A549 (cell line): ENCODE measurements at regions not wholly inside any gene's neighbourhood (a gene's known extent, or its start where the extent isn't known, plus 50 kb on each side); places are given as distances from the start of the nearest gene placed in this dataset.

Experiments used
- CBX8 ChIP-seq: fragments of 200-600 bp; sonication (generic); IDR thresholded peaks from 2 replicates; pipeline ENCODE4 v1.6.1; 2016
- CHD2 ChIP-seq: fragments of 150-350 bp; IDR thresholded peaks from 2 replicates; pipeline ENCODE4 v1.6.1; 2014; ENCODE audit warnings: low read length; ENCODE audit not compliant: partially characterized antibody
- EP300 ChIP-seq, 2 experiments: fragments of >200 bp; sonication (Bioruptor Twin); formaldehyde crosslinking; IDR thresholded peaks; 2 replicates in 1 of 2; 3 replicates in 1 of 2; pipeline ENCODE4 v1.6.1; 2016 to 2017
- MAFK ChIP-seq: fragments of 450-650 bp; IDR thresholded peaks from 2 replicates; pipeline ENCODE4 v1.6.1; 2014; ENCODE audit not compliant: partially characterized antibody
- NFE2L2 ChIP-seq: fragments of 150-350 bp; conservative IDR thresholded peaks from 2 replicates; pipeline ENCODE4 v1.6.1; 2014; ENCODE audit warnings: low read length
- PHF8 ChIP-seq: fragments of 200-600 bp; sonication (generic); IDR thresholded peaks from 2 replicates; pipeline ENCODE4 v1.6.1; 2016; ENCODE audit warnings: low read depth, mild to moderate bottlenecking, antibody characterized with exemption, moderate library complexity, borderline replicate concordance
- POLR2A ChIP-seq: IDR thresholded peaks from 2 replicates; pipeline ENCODE4 v1.6.1; 2012; ENCODE audit warnings: mild to moderate bottlenecking, low read length
- TF ChIP-seq, protein P1 (sequence below): fragments of >200 bp; sonication (Bioruptor Twin); formaldehyde crosslinking; IDR thresholded peaks from 3 replicates; pipeline ENCODE4 v1.5.1; 2016
- TF ChIP-seq, protein P2 (sequence below): fragments of 450-650 bp; IDR thresholded peaks from 2 replicates; pipeline ENCODE4 v1.6.1; 2014; ENCODE audit warnings: antibody characterized with exemption
- TF ChIP-seq, protein P3 (sequence below): IDR thresholded peaks from 2 replicates; pipeline ENCODE4 v1.6.1; 2012
- TF ChIP-seq, protein P4 (sequence below): fragments of >200 bp; sonication (Bioruptor Twin); formaldehyde crosslinking; IDR thresholded peaks from 3 replicates; pipeline ENCODE4 v1.6.1; 2016

DNA sequence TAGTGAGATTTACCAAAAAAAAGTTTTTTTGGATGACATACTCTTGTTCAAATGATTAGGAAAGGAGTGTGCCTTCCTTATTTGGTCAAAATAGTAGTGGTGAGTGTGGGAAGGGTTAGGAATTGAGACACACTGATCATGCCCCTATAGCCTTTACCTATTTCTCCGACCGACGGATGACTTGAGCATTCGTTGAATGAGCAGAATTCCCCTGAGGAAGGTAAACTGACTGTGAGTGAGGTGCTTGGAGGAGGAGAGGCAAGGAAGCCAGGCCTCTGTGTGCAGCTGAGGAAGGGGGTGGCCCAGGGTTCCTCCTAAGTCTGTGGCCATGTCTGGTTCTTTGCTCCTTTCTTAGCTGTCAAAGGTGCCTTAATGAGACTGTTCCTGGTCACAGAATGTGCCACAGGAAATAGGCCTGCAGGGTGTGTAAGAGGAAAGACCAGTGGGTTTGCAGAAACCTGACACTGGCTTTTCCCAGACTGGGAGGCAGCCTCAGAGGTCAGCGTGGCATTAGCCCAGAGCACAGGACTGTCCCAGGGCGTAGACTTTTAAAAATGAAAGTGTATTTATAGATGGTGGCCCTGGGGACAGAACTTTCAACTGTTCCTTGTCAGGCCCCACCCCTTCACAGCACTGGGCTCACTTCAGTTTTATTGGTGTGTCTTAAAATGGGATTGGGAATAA is 307.7 kb upstream of the C2CD4B start:
- TF ChIP-seq EP300 (IDR thresholded peaks at IDR 0.05) (no peak), MAFK (no peak), POLR2A (no peak), NFE2L2 (no peak), CBX8 (no peak), CHD2 (no peak), PHF8 (no peak)
- TF ChIP-seq, protein P1, sequence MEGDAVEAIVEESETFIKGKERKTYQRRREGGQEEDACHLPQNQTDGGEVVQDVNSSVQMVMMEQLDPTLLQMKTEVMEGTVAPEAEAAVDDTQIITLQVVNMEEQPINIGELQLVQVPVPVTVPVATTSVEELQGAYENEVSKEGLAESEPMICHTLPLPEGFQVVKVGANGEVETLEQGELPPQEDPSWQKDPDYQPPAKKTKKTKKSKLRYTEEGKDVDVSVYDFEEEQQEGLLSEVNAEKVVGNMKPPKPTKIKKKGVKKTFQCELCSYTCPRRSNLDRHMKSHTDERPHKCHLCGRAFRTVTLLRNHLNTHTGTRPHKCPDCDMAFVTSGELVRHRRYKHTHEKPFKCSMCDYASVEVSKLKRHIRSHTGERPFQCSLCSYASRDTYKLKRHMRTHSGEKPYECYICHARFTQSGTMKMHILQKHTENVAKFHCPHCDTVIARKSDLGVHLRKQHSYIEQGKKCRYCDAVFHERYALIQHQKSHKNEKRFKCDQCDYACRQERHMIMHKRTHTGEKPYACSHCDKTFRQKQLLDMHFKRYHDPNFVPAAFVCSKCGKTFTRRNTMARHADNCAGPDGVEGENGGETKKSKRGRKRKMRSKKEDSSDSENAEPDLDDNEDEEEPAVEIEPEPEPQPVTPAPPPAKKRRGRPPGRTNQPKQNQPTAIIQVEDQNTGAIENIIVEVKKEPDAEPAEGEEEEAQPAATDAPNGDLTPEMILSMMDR, result no peak
- TF ChIP-seq, protein P2, sequence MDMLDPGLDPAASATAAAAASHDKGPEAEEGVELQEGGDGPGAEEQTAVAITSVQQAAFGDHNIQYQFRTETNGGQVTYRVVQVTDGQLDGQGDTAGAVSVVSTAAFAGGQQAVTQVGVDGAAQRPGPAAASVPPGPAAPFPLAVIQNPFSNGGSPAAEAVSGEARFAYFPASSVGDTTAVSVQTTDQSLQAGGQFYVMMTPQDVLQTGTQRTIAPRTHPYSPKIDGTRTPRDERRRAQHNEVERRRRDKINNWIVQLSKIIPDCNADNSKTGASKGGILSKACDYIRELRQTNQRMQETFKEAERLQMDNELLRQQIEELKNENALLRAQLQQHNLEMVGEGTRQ, result no peak
- TF ChIP-seq, protein P3, sequence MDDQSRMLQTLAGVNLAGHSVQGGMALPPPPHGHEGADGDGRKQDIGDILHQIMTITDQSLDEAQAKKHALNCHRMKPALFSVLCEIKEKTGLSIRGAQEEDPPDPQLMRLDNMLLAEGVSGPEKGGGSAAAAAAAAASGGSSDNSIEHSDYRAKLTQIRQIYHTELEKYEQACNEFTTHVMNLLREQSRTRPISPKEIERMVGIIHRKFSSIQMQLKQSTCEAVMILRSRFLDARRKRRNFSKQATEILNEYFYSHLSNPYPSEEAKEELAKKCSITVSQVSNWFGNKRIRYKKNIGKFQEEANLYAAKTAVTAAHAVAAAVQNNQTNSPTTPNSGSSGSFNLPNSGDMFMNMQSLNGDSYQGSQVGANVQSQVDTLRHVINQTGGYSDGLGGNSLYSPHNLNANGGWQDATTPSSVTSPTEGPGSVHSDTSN, result no peak
- TF ChIP-seq, protein P4, sequence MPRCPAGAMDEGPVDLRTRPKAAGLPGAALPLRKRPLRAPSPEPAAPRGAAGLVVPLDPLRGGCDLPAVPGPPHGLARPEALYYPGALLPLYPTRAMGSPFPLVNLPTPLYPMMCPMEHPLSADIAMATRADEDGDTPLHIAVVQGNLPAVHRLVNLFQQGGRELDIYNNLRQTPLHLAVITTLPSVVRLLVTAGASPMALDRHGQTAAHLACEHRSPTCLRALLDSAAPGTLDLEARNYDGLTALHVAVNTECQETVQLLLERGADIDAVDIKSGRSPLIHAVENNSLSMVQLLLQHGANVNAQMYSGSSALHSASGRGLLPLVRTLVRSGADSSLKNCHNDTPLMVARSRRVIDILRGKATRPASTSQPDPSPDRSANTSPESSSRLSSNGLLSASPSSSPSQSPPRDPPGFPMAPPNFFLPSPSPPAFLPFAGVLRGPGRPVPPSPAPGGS, result no peak
